ENCODE measurements at regions not wholly inside any gene's neighbourhood (a gene's known extent, or its start where the extent isn't known, plus 50 kb on each side); places are given as distances from the start of the nearest gene placed in this dataset.

DNA sequence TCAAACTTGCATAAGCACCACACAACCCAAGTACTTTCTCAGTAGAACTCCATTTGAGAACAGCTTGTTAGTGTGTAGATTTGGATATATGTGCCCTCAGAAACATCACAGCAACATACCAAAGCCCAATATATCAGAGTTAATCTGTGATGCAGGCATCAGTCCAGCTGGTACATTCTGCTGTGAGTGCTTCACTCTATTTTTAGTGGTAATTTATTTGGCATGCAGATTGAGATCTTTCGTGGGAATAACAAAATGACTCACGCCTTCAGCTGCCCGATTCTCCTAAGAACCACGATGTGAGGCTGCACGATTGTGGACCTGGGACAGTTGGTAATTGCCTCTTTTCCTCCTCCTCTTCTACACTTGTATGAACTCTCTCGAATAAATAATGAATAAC, 730.7 kb downstream of the SQOR start:
- TF ChIP-seq, protein P1, sequence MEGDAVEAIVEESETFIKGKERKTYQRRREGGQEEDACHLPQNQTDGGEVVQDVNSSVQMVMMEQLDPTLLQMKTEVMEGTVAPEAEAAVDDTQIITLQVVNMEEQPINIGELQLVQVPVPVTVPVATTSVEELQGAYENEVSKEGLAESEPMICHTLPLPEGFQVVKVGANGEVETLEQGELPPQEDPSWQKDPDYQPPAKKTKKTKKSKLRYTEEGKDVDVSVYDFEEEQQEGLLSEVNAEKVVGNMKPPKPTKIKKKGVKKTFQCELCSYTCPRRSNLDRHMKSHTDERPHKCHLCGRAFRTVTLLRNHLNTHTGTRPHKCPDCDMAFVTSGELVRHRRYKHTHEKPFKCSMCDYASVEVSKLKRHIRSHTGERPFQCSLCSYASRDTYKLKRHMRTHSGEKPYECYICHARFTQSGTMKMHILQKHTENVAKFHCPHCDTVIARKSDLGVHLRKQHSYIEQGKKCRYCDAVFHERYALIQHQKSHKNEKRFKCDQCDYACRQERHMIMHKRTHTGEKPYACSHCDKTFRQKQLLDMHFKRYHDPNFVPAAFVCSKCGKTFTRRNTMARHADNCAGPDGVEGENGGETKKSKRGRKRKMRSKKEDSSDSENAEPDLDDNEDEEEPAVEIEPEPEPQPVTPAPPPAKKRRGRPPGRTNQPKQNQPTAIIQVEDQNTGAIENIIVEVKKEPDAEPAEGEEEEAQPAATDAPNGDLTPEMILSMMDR (conservative IDR thresholded peaks at IDR 0.05; ENCODE audit: low read depth, low read length): no peak
- no peak for TF ChIP-seq EZH2 (IDR thresholded peaks at IDR 0.05; ENCODE audit: low read length, unreplicated experiment)
- TF ChIP-seq EZH2phosphoT487 (IDR thresholded peaks at IDR 0.05; ENCODE audit: borderline replicate concordance, low read length): no peak

All from PC-3 (cell line).